ENCODE measurements at regions not wholly inside any gene's neighbourhood (a gene's known extent, or its start where the extent isn't known, plus 50 kb on each side); places are given as distances from the start of the nearest gene placed in this dataset.

- no peaks in the 10 kb centered on the region for H3K79me1 ChIP-seq (ENCODE audit: low read depth, low read length)
- no peak overlapping the region for H3K9ac ChIP-seq (replicated peaks in 1 of 4; ENCODE audit: extremely low read depth in 1 of 4, low read depth in 3 of 4, low read length in 3 of 4)
- no peak overlapping the region for H4K91ac ChIP-seq (replicated peaks; ENCODE audit: insufficient read length, low read length)
- H3K14ac ChIP-seq (ENCODE audit: insufficient read length) = no peak overlapping the region
- no peak overlapping the region for H2BK15ac ChIP-seq (ENCODE audit: low read length)
- H2BK120ac ChIP-seq (replicated peaks; ENCODE audit: low read depth, low read length) = no peak overlapping the region
- H3K27me3 ChIP-seq (replicated peaks in 1 of 4; ENCODE audit: control insufficient read depth in 3 of 4, extremely low read depth in 1 of 4, insufficient read depth in 3 of 4, low read length in 3 of 4) = no peaks in the 10 kb centered on the region
- no peak overlapping the region for H4K5ac ChIP-seq (ENCODE audit: insufficient read length, low read depth, low read length)
- DNase-seq (ENCODE audit: low read depth in 1 of 2, low spot score in 2 of 2) (no peak), FAIRE-seq (no peak)
- H2BK20ac ChIP-seq (ENCODE audit: low read length) = no peak overlapping the region
- H2BK12ac ChIP-seq (ENCODE audit: low read depth, low read length) = no peak overlapping the region
- no peaks in the 10 kb centered on the region for H3K9me3 ChIP-seq (ENCODE audit: insufficient read depth in 2 of 2, low read depth in 1 of 2, low read length in 1 of 2)
- no peaks in the 10 kb centered on the region for H3K23me2 ChIP-seq (ENCODE audit: low read depth, low read length)
- ChIA-PET CTCF (ENCODE audit: partially characterized antibody) (interaction anchor here (3.3 kb wide), 1 partner anchor 984 kb away, joined by 10 read pairs; no protein-coding TSS in a partner anchor), POLR2A (ENCODE audit: partially characterized antibody) (no interaction called here)
- no peaks in the 10 kb centered on the region for H3K79me2 ChIP-seq (ENCODE audit: control insufficient read depth in 1 of 2, insufficient read depth in 2 of 2, low read length in 2 of 2)
- no peak overlapping the region for H3K4me2 ChIP-seq (ENCODE audit: insufficient read depth in 1 of 2, low read depth in 2 of 2, low read length in 2 of 2)
- no peak overlapping the region for H3K56ac ChIP-seq (replicated peaks; ENCODE audit: insufficient read length, low read depth, low read length)
- H3K4me3 ChIP-seq (ENCODE audit: extremely low read depth in 1 of 4, insufficient read depth in 2 of 4, low read depth in 3 of 4, low read length in 4 of 4) = no peak overlapping the region
- 81% methylated on average over 6 of the region's 6 CpGs; no CpG with 5 or more reads in 1 of the 2 experiments for WGBS, 2 experiments (ENCODE audit: extremely low coverage in 1 of 2, insufficient coverage in 1 of 2, insufficient read length in 1 of 2, insufficient replicate concordance in 2 of 2, low coverage in 1 of 2, low lambda C conversion rate in 2 of 2, missing lambda C conversion rate in 1 of 2)
- H3K18ac ChIP-seq (ENCODE audit: extremely low read depth, low read length) = no peak overlapping the region
- TF ChIP-seq TAF7 (optimal IDR thresholded peaks at IDR 0.05; ENCODE audit: borderline replicate concordance, low read depth, low read length) = no peak
- TF ChIP-seq POLR2AphosphoS5 (IDR thresholded peaks at IDR 0.05; ENCODE audit: low read depth, low read length) = no peak
- TF ChIP-seq GTF2F1 (IDR thresholded peaks at IDR 0.05; ENCODE audit: borderline replicate concordance, low read depth, low read length) = no peak
- no peak for TF ChIP-seq ASH2L (IDR thresholded peaks at IDR 0.05; ENCODE audit: low read length)
- TF ChIP-seq SP1 (IDR thresholded peaks at IDR 0.05; ENCODE audit: low read depth, low read length) = no peak
- TF ChIP-seq BRCA1 (IDR thresholded peaks at IDR 0.05; ENCODE audit: low read depth, low read length) = no peak
- no peak for TF ChIP-seq YY1 (IDR thresholded peaks at IDR 0.05; ENCODE audit: low read depth, low read length)
- TF ChIP-seq SP2 (IDR thresholded peaks at IDR 0.05; ENCODE audit: low read length) = no peak
- no peak for TF ChIP-seq RFX5 (IDR thresholded peaks at IDR 0.05; ENCODE audit: borderline replicate concordance, low read depth, low read length)
- no peak for TF ChIP-seq KDM5A (IDR thresholded peaks at IDR 0.05; ENCODE audit: low read length)
- no peak for TF ChIP-seq CREB1 (IDR thresholded peaks at IDR 0.05)
- TF ChIP-seq NANOG (IDR thresholded peaks at IDR 0.05; ENCODE audit: insufficient read depth, low read depth, low read length, poor library complexity, severe bottlenecking) = no peak
- no peak for TF ChIP-seq CTBP2 (IDR thresholded peaks at IDR 0.05; ENCODE audit: borderline replicate concordance, insufficient read depth, insufficient read length, low read length)
- no peak for TF ChIP-seq EP300 (IDR thresholded peaks at IDR 0.05; ENCODE audit: borderline replicate concordance in 1 of 2, low read depth in 2 of 2, low read length in 2 of 2)
- no peak for TF ChIP-seq MAX (IDR thresholded peaks at IDR 0.05)
- no peak for TF ChIP-seq TAF1 (IDR thresholded peaks at IDR 0.05; ENCODE audit: low read depth, low read length)
- TF ChIP-seq SIRT6 (IDR thresholded peaks at IDR 0.05; ENCODE audit: low read length) = no peak
- H4K8ac ChIP-seq (ENCODE audit: extremely low read depth, insufficient read depth, low read length) = no peak overlapping the region
- no peak overlapping the region for H2AK5ac ChIP-seq (ENCODE audit: low read depth, low read length)
- H2BK5ac ChIP-seq (ENCODE audit: low read depth, low read length) = no peak overlapping the region
- no peak overlapping the region for H2AFZ ChIP-seq (ENCODE audit: low read length)
- no peak overlapping the region for H3K27ac ChIP-seq (ENCODE audit: low read depth, low read length)
- H4K20me1 ChIP-seq (replicated peaks in 1 of 2; ENCODE audit: control insufficient read depth in 1 of 2, insufficient read depth in 2 of 2, low read length in 2 of 2) = no peaks in the 10 kb centered on the region
- H3K36me3 ChIP-seq (ENCODE audit: control insufficient read depth in 2 of 4, insufficient read depth in 4 of 4, low read length in 3 of 4) = no peaks in the 10 kb centered on the region
- H3K4me1 ChIP-seq (replicated peaks in 1 of 4; ENCODE audit: control insufficient read depth in 3 of 4, insufficient read depth in 4 of 4, low read length in 3 of 4) = no peaks in the 10 kb centered on the region
- no peak overlapping the region for H3K4ac ChIP-seq (replicated peaks; ENCODE audit: insufficient read length, low read depth, low read length)
- no peak overlapping the region for H3K23ac ChIP-seq (ENCODE audit: insufficient read length)
Observed at GRCh38 chr2:103960951-103961350, 893.0 kb upstream of the POU3F3 start.

All from H1 (cell line).